ENCODE measurements at regions not wholly inside any gene's neighbourhood (a gene's known extent, or its start where the extent isn't known, plus 50 kb on each side); places are given as distances from the start of the nearest gene placed in this dataset.

- DNase-seq = no peak
- no peak overlapping the region for H3K27ac Mint-ChIP-seq
- no peak overlapping the region for H3K4me3 Mint-ChIP-seq
- peaks cover 6% of the 10 kb centered on the region for H3K4me1 Mint-ChIP-seq (ENCODE audit: low read depth)
- H3K27me3 Mint-ChIP-seq (ENCODE audit: insufficient read depth) = 0 out of 2 replicates have a peak, but pooled peaks cover 1% of the 10 kb centered on the region
- H3K36me3 Mint-ChIP-seq (ENCODE audit: low read depth) = no peaks in the 10 kb centered on the region
- TF ChIP-seq CTCF (IDR thresholded peaks at IDR 0.05) = no peak
- H3K9me3 Mint-ChIP-seq = no peaks in the 10 kb centered on the region
Observed at GRCh38 chr2:158912112-158912511, 56.3 kb upstream of the TANC1 start.

GRCh38 chr2:158912765-158913164 lies 55.7 kb upstream of the TANC1 start:
- no peak overlapping the region for H3K4me3 Mint-ChIP-seq
- no peak for DNase-seq
- H3K9me3 Mint-ChIP-seq = no peaks in the 10 kb centered on the region
- H3K36me3 Mint-ChIP-seq (ENCODE audit: low read depth) = no peaks in the 10 kb centered on the region
- no peaks in the 10 kb centered on the region for H3K27me3 Mint-ChIP-seq (ENCODE audit: insufficient read depth)
- TF ChIP-seq CTCF (IDR thresholded peaks at IDR 0.05) = no peak
- H3K27ac Mint-ChIP-seq = no peak overlapping the region
- H3K4me1 Mint-ChIP-seq (ENCODE audit: low read depth) = peaks cover 6% of the 10 kb centered on the region

- Mint-ChIP-seq H3K27me3 (ENCODE audit: insufficient read depth) (no peaks in the 10 kb centered on the region), H3K4me1 (ENCODE audit: low read depth) (peaks cover 6% of the 10 kb centered on the region), H3K27ac (no peak overlapping the region), H3K4me3 (no peak overlapping the region), H3K9me3 (no peaks in the 10 kb centered on the region), H3K36me3 (ENCODE audit: low read depth) (no peaks in the 10 kb centered on the region)
- no peak for TF ChIP-seq CTCF (IDR thresholded peaks at IDR 0.05)
- DNase-seq = no peak
Observed at GRCh38 chr2:158914066-158914465, 54.4 kb upstream of the TANC1 start.

GRCh38 chr2:158914731-158915130 lies 53.7 kb upstream of the TANC1 start:
- no peak for TF ChIP-seq CTCF (IDR thresholded peaks at IDR 0.05)
- no peaks in the 10 kb centered on the region for H3K27me3 Mint-ChIP-seq (ENCODE audit: insufficient read depth)

GRCh38 chr2:158917121-158917520 lies 51.3 kb upstream of the TANC1 start:
- Mint-ChIP-seq H3K27ac (no peak overlapping the region), H3K36me3 (ENCODE audit: low read depth) (no peaks in the 10 kb centered on the region), H3K9me3 (no peaks in the 10 kb centered on the region), H3K27me3 (ENCODE audit: insufficient read depth) (no peaks in the 10 kb centered on the region), H3K4me3 (no peak overlapping the region), H3K4me1 (ENCODE audit: low read depth) (peaks cover 7% of the 10 kb centered on the region)
- DNase-seq = no peak
- no peak for TF ChIP-seq CTCF (IDR thresholded peaks at IDR 0.05)

More at GRCh38 chr2:158914731-158915130, 53.7 kb upstream of the TANC1 start:
- DNase-seq = no peak
- H3K27ac Mint-ChIP-seq = peak overlapping the region; percentile 14; the same call in 1 of the 2 replicates
- no peaks in the 10 kb centered on the region for H3K9me3 Mint-ChIP-seq
- no peaks in the 10 kb centered on the region for H3K36me3 Mint-ChIP-seq (ENCODE audit: low read depth)
- H3K4me1 Mint-ChIP-seq (ENCODE audit: low read depth) = peaks cover 6% of the 10 kb centered on the region
- H3K4me3 Mint-ChIP-seq = no peak overlapping the region

GRCh38 chr2:158918452-158918851 lies 50.0 kb upstream of the TANC1 start:
- no peak for DNase-seq
- H3K9me3 Mint-ChIP-seq = no peaks in the 10 kb centered on the region
- H3K4me1 Mint-ChIP-seq (ENCODE audit: low read depth) = peaks cover 20% of the 10 kb centered on the region
- H3K27me3 Mint-ChIP-seq (ENCODE audit: insufficient read depth) = no peaks in the 10 kb centered on the region
- H3K36me3 Mint-ChIP-seq (ENCODE audit: low read depth) = no peaks in the 10 kb centered on the region
- no peak overlapping the region for H3K27ac Mint-ChIP-seq
- TF ChIP-seq CTCF (IDR thresholded peaks at IDR 0.05) = no peak
- H3K4me3 Mint-ChIP-seq = no peak overlapping the region
